ENCODE measurements at regions not wholly inside any gene's neighbourhood (a gene's known extent, or its start where the extent isn't known, plus 50 kb on each side); places are given as distances from the start of the nearest gene placed in this dataset.

- Histone ChIP-seq H3K27ac (ENCODE audit: low read depth, low read length, poor library complexity, severe bottlenecking) (no peak overlapping the region), H3K4me1 (ENCODE audit: insufficient read depth, low read length, poor library complexity, severe bottlenecking) (no peaks in the 10 kb centered on the region), H3K4me2 (ENCODE audit: low read length) (no peak overlapping the region), H3K79me2 (ENCODE audit: insufficient read depth, low read depth, low read length) (no peaks in the 10 kb centered on the region), H4K20me1 (ENCODE audit: insufficient read depth, low read length) (no peaks in the 10 kb centered on the region), H3K36me3 (ENCODE audit: insufficient read depth, low read length) (no peaks in the 10 kb centered on the region), H3K9me2 (ENCODE audit: insufficient read depth, low read length) (no peaks in the 10 kb centered on the region), H3K4me3 (ENCODE audit: low read depth, low read length, poor library complexity, severe bottlenecking) (no peak overlapping the region), H3K9me3 (ENCODE audit: low read length) (no peaks in the 10 kb centered on the region; the same call in 1 of the 2 replicates), H2AFZ (ENCODE audit: low read length) (no peak overlapping the region)
- DNase-seq (ENCODE audit: low spot score) = no peak
- POLR2A ChIA-PET = interaction anchor here (0.7 kb wide), 1 partner anchor 735 kb away, joined by 5 read pairs; no protein-coding TSS in a partner anchor
- TF ChIP-seq CTCF (conservative IDR thresholded peaks at IDR 0.05; ENCODE audit: low read length) = no peak
- TF ChIP-seq EZH2phosphoT487 (IDR thresholded peaks at IDR 0.05; ENCODE audit: borderline replicate concordance, low read depth, low read length) = no peak
- CTCF ChIA-PET (ENCODE audit: unreplicated experiment) = no interaction called here
- BruUV-seq (replicated peaks) = no TSS peak
- intact Hi-C loops (cut with micrococcal nuclease; ENCODE audit: unreplicated experiment) = no loop called here
These were observed 67.3 kb upstream of the CDH18 start for GRCh38 chr5:20055301-20055700.

GRCh38 chr5:20050262-20050661, 62.3 kb upstream of the CDH18 start:
- Histone ChIP-seq H3K79me2 (ENCODE audit: insufficient read depth, low read depth, low read length) (no peaks in the 10 kb centered on the region), H3K4me2 (ENCODE audit: low read length) (no peak overlapping the region), H3K27ac (ENCODE audit: low read depth, low read length, poor library complexity, severe bottlenecking) (no peak overlapping the region), H3K4me3 (ENCODE audit: low read depth, low read length, poor library complexity, severe bottlenecking) (no peak overlapping the region), H3K4me1 (ENCODE audit: insufficient read depth, low read length, poor library complexity, severe bottlenecking) (no peaks in the 10 kb centered on the region), H3K9me3 (ENCODE audit: low read length) (no peaks in the 10 kb centered on the region), H2AFZ (ENCODE audit: low read length) (no peak overlapping the region), H3K9me2 (ENCODE audit: insufficient read depth, low read length) (no peaks in the 10 kb centered on the region), H3K36me3 (ENCODE audit: insufficient read depth, low read length) (no peaks in the 10 kb centered on the region), H4K20me1 (ENCODE audit: insufficient read depth, low read length) (no peaks in the 10 kb centered on the region)
- BruUV-seq (replicated peaks) = no TSS peak
- ChIA-PET POLR2A (no interaction called here), CTCF (ENCODE audit: unreplicated experiment) (no interaction called here)
- DNase-seq (ENCODE audit: low spot score) = no peak
- no peak for TF ChIP-seq CTCF (conservative IDR thresholded peaks at IDR 0.05; ENCODE audit: low read length)
- no peak for TF ChIP-seq EZH2phosphoT487 (IDR thresholded peaks at IDR 0.05; ENCODE audit: borderline replicate concordance, low read depth, low read length)
- intact Hi-C loops (cut with micrococcal nuclease; ENCODE audit: unreplicated experiment) = no loop called here

GRCh38 chr5:20044460-20044859, 56.5 kb upstream of the CDH18 start:
- H3K4me2 ChIP-seq (ENCODE audit: low read length) = no peak overlapping the region
- H2AFZ ChIP-seq (ENCODE audit: low read length) = no peak overlapping the region
- H3K9me3 ChIP-seq (ENCODE audit: low read length) = no peaks in the 10 kb centered on the region
- no peak overlapping the region for H3K27ac ChIP-seq (ENCODE audit: low read depth, low read length, poor library complexity, severe bottlenecking)
- no peaks in the 10 kb centered on the region for H3K36me3 ChIP-seq (ENCODE audit: insufficient read depth, low read length)
- H3K79me2 ChIP-seq (ENCODE audit: insufficient read depth, low read depth, low read length) = no peaks in the 10 kb centered on the region
- no peaks in the 10 kb centered on the region for H3K9me2 ChIP-seq (ENCODE audit: insufficient read depth, low read length)
- H4K20me1 ChIP-seq (ENCODE audit: insufficient read depth, low read length) = no peaks in the 10 kb centered on the region
- DNase-seq (ENCODE audit: low spot score) = no peak
- CTCF ChIA-PET (ENCODE audit: unreplicated experiment) = no interaction called here
- TF ChIP-seq EZH2phosphoT487 (IDR thresholded peaks at IDR 0.05; ENCODE audit: borderline replicate concordance, low read depth, low read length) = no peak
- no TSS peak for BruUV-seq (replicated peaks)
- intact Hi-C loops (cut with micrococcal nuclease; ENCODE audit: unreplicated experiment) = no loop called here
- H3K4me1 ChIP-seq (ENCODE audit: insufficient read depth, low read length, poor library complexity, severe bottlenecking) = no peaks in the 10 kb centered on the region
- H3K4me3 ChIP-seq (ENCODE audit: low read depth, low read length, poor library complexity, severe bottlenecking) = no peak overlapping the region
- POLR2A ChIA-PET = interaction anchor here (1.0 kb wide), 1 partner anchor 14 kb away, joined by 3 read pairs; no protein-coding TSS in a partner anchor

All from OCI-LY7 (cell line).